ELR (cell line): ENCODE measurements at regions not wholly inside any gene's neighbourhood (a gene's known extent, or its start where the extent isn't known, plus 50 kb on each side); places are given as distances from the start of the nearest gene placed in this dataset.
"Not testable (repeated sequence)": the region's sequence is repeated elsewhere in the genome, so short reads cannot be mapped to it uniquely, and the experiment has no call there.

Experiments
- DNase-seq: peaks from one replicate; pipeline ENCODE4 v3.0.0-alpha.2; 2015; ENCODE audit warnings: low read depth

DNA sequence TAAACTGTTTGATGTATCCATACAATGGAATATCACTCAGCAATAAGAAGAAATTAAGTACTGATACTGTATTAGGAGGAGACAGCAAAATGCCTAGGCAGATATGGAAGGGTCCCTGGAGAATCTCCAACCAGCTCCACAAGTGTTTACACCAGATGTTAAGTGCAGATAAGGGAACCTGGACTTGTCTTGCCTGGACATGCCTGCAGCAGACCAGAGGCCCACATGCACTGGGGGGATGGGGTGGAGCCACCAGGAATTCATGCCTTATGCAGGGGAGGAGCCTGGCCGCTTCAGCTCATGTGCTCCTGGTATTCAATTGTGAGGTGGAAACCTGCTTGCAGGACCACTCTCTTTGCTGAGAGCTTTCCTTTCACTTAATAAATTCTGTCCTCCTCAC is 287.6 kb downstream of the LIPI start:
- not testable (repeated sequence) for DNase-seq

DNA sequence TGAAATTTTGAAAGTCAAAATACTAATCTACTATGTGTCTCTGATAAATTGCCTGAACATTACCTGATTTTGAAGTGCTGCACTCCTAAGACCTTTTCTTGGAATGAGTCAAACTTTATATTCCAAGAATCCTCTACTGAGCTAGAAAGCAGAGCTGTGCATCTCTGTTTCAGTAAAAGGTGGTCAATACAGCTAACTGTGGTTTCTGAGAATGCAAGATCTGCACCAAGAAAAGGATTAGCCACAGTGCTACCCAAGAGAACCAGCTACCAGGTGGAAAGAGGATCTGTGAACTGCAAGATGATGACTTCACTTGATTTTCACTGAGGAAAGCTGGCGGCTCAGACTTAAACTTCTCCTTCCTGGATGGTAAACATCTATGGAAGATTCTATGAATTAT is 289.3 kb downstream of the LIPI start:
- not testable (repeated sequence) for DNase-seq

DNA sequence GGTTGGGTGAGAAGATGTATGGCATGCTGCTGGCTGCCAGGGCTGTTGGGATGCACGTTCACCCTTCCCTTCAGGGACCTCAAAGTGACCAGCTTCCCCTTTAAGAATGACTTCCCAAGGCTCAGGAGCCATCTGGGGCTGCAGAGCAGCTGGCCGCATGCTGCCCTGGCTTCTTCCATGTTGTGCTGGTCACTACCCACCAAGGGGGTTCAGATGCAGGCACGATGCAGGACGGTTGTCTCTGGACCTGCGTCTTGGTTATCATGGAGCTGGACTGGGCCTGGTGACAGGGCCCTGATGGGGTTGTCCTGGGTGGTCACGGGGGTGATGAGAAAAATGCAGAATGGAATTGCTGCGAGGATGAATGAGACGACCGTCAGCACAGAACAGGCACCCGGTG is 297.8 kb downstream of the POTED start:
- not testable (repeated sequence) for DNase-seq

DNA sequence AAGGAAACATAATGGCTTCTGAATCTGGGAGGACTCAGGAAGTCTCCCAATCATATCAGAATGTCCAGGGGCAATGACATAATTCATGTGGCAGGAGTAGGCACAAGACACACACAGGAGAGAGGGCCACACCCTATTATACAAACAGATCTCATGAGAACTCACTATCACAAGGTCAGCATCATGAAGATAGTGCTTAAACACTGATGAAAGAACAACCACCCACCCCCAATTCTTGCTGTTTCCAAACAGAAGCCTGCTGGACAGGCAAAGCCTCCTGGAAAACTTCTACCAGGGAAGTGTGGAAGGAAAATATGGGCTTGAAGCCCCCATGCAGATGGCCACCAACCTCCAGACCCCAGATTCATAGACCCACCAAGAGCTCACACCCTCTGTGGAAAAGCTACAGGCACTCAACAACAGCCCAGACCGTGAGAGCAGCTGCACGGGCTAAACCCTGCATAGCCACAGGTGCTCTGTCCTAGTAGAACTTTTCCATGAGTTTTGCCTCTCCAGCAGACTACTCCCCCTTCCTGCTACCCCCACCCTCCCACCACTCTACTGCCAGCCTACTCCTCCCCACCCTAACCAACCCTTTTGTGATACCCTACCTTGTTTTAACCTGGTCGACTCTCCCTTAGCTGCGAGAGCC is 287.1 kb downstream of the POTED start:
- not testable (repeated sequence) for DNase-seq

DNA sequence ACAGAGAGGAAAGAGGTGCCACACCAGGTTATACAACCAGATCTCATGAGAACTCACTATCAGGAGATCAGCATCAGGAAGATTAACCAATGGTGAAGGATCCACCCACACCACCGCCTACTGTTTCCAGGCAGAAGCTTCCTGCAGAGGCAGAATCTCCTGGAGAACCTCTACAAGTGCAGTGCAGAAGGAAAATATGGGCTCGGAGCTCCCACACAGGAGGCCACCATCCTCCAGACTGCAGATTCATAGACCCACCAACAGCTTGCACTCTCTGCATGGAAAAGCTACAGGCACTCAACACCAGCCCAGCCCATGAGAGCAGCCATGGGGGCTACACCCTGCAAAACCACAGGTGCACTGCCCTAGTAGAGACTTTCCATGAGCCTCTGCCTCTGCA is 284.0 kb downstream of the POTED start:
- DNase-seq = not testable (repeated sequence)

DNA sequence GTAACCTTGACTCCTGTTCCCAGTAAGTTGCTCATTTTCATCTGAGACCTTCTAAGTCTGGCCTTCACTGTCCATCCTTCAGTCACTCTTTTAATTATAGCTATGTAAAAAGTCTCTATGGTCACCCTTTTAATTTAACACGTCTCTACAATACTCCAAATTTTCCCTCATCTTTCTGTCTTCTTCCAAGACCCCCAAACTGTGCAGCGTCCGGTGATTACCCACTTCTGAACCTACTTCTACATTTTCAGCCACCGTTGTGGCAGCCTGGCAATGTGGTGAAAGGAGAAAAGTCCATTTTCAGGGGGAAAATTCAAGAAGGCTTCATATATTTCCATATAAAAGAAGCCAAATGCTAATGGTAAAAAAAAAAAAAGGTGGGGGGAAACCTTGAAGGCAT is 283.4 kb downstream of the POTED start:
- DNase-seq = not testable (repeated sequence)

DNA sequence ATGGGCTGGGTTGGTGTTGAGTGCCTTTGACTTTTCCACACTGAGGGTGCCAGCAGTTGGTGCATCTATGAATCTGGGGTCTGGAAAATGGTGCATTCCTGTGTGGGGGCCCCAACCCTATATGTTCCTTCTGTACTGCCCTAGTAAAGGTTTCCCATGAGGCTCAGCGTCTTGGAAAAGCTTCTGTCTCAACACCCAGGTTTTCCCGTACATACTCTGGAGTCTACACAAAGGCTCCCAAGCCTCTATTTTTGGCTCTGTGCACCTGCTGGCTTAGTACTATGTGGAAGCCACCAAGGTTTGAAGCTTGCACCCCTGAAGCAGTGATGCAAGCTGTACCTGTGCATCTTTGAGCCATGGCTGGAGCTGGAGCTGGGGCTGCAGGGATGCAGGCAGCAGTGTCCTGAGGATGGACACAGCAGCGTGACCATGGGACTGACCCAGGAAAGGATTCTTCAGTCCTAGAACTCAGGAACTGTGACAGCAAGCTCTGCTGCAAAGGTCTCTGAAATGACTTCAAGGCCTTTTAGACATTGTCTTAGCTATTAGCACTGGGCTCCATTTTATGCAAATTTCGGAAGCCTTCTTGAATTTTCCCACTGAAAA is 282.7 kb downstream of the POTED start:
- not testable (repeated sequence) for DNase-seq

DNA sequence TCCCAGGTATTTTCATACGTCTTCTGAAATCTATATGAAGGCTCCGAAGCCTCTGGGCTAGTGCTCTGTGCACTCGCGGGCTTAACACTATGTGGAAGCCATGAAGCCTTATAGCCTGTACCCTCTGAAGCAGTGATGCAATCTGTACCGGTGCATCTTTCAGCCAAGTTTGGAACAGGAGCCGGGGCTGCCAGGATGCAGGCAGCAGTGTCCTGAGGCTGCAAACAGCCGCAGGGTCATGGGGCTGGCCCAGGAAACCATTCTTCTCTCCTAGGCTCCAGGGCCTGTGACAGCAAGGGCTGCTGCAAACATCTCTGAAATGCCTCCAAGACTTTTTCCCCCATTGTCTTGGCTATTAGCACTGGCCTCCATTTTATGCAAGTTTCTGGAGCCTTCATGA is 279.6 kb downstream of the POTED start:
- not testable (repeated sequence) for DNase-seq

DNA sequence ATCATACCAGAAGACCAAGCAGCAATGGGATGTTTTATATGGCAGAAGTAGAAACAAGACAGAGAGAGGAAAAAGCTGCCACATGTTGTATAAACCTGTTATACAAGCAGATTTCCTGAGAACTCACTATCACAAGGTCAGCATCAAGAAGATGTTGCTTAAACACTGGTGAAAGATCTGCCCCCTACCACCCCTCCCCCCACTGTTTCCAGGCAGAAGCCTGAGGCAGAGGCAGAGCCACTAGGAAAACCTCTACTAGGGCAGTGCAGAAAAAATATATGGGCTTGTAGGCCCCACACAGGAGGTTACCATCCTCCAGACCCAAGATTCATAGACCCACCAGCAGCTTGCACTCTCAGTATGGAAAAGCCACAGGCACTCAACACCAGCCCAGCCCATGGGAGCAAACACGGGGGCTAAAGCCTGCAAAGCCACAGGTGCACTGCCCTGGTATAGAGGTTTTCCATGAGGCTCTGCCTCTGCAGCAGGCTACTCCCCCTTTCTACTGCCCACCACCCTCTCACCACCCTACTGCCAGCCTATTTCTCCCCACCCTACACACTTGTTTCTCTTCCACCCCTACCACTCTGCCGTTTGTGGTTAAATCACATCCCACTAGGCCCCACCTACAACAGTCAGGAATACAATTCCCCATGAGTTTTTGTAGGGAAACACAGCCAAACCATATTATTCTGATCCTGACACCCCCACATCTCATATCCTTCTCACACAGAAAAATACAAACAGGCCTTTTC is 274.2 kb downstream of the POTED start:
- not testable (repeated sequence) for DNase-seq

DNA sequence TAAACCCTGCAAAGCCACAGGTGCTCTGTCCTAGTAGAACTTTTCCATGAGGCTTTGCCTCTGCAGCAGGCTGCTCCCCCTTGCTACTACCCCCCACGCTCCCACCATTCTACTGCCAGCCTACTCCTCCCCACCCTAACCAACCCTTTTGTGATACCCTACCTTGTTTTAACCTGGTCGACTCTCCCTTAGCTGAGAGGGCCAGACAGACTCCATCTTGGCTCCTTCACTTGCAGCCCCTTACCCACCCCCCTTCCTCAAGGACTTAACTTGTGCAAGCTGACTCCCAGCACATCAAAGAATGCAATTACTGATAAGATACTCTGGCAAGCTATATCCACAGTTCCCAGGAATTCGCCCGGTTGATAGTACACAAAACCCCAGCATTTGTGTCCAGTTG is 267.9 kb downstream of the POTED start:
- not testable (repeated sequence) for DNase-seq

DNA sequence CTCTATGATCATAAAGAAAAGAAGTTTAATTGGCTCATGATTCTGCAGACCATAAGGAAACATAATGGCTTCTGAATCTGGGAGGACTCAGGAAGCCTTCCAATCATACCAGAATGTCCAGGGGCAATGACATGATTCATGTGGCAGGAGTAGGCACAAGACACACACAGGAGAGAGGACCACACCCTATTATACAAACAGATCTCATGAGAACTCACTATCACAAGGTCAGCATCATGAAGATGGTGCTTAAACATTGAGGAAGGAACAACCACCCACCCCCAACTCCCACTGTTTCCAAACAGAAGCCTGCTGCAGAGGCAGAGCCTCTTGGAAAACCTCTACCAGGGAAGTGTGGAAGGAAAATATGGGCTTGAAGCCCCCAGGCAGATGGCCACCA is 267.4 kb downstream of the POTED start:
- not testable (repeated sequence) for DNase-seq

DNA sequence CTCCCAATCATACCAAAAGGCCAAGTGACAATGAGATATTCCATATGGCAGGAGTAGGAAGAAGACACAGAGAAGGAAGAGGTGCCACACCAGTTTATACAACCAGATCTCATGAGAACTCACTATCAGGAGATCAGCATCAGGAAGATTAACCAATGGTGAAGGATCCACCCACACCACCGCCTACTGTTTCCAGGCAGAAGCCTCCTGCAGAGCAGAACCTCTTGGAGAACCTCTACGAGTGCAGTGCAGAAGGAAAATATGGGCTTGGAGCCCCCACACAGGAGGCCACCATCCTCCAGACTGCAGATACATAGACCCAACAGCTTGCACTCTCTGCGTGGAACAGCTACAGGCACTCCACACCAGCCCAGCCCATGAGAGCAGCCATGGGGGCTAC is 264.4 kb downstream of the POTED start:
- DNase-seq = not testable (repeated sequence)

DNA sequence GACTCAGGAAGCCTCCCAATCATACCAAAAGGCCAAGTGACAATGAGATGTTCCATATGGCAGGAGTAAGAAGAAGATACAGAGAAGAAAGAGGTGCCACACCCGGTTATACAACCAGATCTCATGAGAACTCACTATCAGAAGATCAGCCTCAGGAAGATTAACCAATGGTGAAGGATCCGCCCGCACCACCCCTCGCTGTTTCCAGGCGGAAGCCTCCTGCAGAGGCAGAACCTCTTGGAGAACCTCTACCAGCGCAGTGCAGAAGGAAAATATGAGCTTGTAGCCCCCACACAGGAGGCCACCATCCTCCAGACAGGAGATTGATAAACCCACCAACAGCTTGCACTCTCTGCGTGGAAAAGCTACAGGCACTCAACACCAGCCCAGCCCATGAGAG is 245.1 kb downstream of the POTED start:
- no peak for DNase-seq

DNA sequence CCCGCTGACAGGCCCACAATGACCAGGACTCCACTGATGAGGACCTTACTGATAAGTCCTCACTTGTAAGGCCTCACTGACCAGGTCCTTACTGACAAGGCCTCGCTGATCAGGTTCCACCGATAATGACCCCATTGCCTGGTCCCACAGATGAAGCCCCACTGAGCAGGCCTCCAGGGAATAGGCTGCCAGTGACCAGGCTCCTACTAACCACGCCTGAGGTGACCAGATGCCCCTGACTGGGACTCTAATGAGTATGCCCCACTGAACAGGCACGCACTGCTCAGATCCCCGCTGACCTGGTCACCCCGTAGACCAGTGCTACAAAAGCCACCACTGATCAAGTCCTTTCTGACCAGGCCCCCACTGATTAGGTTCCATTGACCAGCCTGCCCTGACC is 241.2 kb downstream of the POTED start:
- DNase-seq = not testable (repeated sequence)

DNA sequence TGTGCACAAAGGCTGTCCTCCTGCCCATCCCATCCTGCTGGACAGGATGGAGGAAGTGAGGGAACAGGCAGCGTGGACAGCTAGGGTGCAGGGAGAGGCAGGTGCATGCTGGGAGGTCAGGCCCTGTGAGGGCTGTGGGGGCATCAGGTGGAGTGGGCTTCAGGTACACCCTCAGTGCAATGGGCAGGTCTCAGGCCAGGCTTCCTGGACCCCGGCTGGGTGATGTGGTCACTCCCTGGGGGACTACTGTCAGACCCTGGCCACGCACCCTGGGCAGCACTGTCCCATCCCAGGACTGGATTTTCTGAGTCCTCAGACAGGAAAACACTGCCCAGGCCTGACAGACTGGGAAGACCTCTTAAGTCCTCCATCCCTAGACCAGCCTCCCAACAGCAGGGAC is 239.9 kb downstream of the POTED start:
- DNase-seq = not testable (repeated sequence)

DNA sequence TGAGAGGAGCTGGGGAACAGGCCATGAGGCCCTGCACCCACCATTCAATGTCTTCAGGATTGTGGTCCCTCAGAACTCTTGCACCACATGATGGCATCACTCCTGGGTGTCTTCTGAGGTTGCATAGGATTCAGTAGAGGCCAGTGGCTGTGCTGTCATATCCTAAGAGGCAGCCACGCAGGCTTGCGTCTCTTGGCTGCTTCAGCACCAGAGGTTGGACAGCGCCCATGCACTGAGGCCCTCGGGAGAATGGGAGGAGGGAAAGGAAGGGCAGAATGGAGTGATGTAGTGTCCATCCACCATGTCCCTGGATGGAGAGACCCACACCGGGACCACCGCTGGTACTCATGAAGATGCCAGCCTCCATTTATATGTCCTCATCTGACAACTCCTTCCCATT is 237.1 kb downstream of the POTED start:
- not testable (repeated sequence) for DNase-seq

DNA sequence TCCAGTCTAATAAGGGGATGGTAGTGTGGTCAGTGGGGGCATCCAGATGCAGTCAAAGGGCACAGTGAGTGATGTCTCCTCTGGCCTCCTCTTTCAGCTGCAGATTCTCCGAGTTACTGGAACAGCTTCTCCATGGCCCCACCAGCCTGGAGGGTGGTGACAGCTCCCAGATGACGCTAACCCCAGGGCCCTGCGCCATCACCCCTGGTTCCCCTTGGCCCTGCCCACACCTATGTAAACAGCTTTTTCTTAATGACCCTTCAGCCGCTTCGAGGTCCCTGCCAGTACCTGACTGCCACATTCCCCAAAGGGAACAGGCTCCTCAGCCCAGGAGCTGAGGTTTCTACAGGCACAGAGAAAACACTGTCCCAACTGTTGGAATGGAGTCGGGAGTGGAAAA is 235.0 kb downstream of the POTED start:
- not testable (repeated sequence) for DNase-seq

DNA sequence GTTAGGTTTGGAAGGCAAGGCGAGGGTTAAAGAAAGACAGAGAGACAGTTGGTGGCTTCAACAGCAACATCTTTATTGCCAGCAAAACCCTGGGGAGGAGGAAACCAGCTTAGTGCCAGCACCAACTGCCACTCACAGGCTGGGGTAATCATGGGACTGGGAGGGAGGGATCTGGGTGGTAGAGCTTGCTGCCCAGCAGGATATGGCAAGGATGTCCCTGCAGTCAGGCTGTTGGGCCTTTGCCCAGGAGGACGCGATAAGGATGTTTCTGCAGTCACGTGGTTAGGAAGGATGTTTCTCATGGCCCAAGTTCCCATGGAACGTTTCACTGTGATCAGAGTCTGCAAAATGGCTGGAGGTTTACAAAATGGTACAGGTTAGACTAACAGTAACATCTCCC is 233.5 kb downstream of the POTED start:
- not testable (repeated sequence) for DNase-seq

DNA sequence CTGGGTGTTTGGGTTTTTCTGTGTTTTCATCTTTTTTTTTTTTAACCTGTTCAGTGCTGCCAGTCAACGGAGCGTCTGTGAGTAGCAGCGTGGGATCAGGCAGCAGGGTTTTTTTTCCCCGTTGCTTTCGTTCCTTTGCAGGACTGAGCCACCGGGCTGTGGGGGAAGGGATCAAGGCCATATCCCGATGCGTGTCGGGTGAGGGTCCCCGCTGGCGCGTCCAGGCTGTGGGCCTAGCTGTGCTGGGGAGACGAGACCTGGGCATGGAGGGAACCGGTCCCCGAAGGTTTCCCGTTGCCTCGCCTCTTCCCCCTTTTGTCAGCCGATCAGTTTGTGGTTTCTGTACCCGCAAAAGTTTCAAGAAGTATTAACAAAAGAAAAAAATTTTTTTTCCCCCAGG is 218.1 kb downstream of the POTED start:
- not testable (repeated sequence) for DNase-seq

DNA sequence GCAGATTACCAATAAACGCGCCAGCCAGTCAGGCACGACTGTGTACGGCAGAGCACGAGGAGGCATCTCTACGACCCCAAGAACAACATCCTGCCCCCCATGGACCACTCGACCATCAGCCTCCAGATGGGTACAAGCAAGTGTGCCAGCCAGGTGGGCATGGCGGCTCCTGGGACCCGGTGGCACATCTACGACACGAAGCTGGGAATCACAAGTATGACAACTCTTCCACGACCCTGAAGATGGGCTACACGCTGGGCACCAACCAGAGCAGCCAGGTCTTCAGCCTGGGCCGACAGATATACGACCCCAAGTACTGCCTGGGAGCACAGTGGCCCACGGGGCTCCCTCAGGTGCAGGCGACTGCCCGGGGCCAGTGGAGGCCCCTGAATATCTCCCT is 217.6 kb downstream of the POTED start:
- DNase-seq = no peak

DNA sequence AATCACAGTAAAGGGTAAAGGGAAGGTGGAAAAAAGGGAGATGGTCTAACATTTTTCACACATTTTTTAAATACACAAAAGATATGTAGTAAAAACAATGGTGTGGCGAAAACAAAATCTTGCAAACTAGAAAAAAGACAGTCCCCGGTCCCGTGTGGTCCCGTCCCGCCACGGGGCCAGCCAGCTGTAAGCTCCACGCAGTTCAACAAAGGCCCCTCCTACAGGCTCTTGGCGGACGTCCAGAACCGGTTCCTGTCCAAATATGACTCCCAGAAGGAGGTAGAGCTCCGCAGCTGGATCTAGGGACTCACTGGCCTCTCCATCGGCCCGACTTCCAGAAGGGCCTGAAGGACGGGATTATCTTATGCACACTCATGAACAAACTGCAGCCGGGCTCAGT is 216.9 kb downstream of the POTED start:
- not testable (repeated sequence) for DNase-seq

DNA sequence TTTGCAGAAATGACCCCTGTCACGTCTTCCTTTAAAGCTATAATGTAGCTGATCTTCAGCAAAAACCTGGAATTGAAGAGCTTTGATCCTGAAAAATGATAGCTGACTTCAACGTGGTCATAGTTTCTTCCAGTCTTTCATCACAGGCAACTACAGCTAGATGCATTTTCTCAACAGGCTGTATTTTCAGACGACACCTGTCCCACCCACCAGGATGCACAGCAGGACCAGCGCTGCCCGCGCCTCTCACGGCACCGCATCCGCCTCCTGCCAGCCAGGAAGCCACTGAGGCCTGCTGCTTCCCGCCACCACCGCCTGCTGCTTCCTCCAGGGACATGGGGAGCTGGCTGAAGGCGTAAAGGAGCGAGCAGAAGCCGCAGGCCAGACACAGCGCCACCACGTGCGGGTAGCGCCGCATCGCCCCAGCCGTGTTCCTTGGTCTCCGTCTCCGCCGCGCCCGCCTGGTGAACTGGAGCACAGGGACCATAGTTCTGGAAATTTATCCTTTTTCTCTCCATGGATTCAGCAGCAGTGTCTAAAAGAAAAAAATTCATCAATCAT is 215.7 kb downstream of the POTED start:
- DNase-seq = not testable (repeated sequence)

DNA sequence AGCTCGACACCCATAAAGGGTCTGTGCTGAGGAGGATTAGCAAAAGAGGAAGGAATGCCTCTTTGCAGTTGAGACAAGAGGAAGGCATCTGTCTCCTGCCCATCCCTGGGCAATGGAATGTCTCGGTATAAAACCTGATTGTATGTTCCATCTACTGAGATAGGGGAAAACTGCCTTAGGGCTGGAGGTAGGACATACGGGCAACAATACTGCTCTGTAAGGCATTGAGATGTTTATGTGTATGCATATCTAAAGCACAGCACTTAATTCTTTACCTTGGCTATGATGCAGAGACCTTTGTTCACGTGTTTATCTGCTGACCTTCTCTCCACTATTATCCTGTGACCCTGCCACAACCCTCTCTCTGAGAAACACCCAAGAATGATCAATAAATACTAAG is 210.7 kb downstream of the POTED start:
- DNase-seq = not testable (repeated sequence)
